B cell (primary cell): ENCODE measurements at regions not wholly inside any gene's neighbourhood (a gene's known extent, or its start where the extent isn't known, plus 50 kb on each side); places are given as distances from the start of the nearest gene placed in this dataset.

Source experiments
- ATAC-seq: fragments of 200-7000 bp; cut with Tn5 transposase; one replicate; pipeline ENCODE4 v1.10.0; 2021; ENCODE audit warnings: low read depth, mild to moderate bottlenecking, moderate number of reproducible peaks, moderate library complexity
- CTCF ChIA-PET: fragments of 350-600 bp; sonication (Branson Sonifier 250); formaldehyde crosslinking; loops from one replicate; lab custom pipeline; 2021; ENCODE audit warnings: antibody characterized with exemption, inconsistent platforms; lab: Charles Lee
- POLR2A ChIA-PET: fragments of 350-600 bp; sonication (Branson Sonifier 250); formaldehyde crosslinking; loops from one replicate; lab custom pipeline; 2021; ENCODE audit warnings: antibody characterized with exemption; lab: Charles Lee
- DNase-seq: peaks from one replicate; pipeline ENCODE4 v3.0.0; 2013
- H2AFZ ChIP-seq: 2 replicates; pipeline ENCODE4 v1.6.1; 2012; ENCODE audit warnings: mild to moderate bottlenecking, low read depth, low read length; ENCODE audit not compliant: insufficient read depth, poor library complexity, severe bottlenecking
- H3K27ac ChIP-seq, 2 donors: 1 replicate in 1 of 2; 2 replicates in 1 of 2; pipeline ENCODE4 v1.5.1; 2012 to 2013; ENCODE audit warnings: low read length in 2 of 2, mild to moderate bottlenecking in 2 of 2, moderate library complexity in 1 of 2
- H3K27me3 ChIP-seq, 4 experiments: fragments of 200-600 bp in 1 of 4; sonication (generic) in 1 of 4; replicated peaks in 1 of 4; 1 replicate in 2 of 4; 2 replicates in 2 of 4; pipeline versions ENCODE4 v1.6.1 to v1.7.0; 2013 to 2016; ENCODE audit warnings: low read length in 3 of 4, mild to moderate bottlenecking in 2 of 4, mixed read lengths in 1 of 4, moderate library complexity in 1 of 4; ENCODE audit not compliant: insufficient read depth in 4 of 4, control insufficient read depth in 3 of 4; ENCODE audit errors: control extremely low read depth in 1 of 4
- H3K36me3 ChIP-seq, 2 experiments: replicated peaks in 1 of 2; 1 replicate in 1 of 2; 2 replicates in 1 of 2; pipeline versions ENCODE4 v1.6.1 to v1.7.1; 2013; ENCODE audit warnings: low read length in 1 of 2; ENCODE audit not compliant: insufficient read depth in 2 of 2, control insufficient read depth in 1 of 2; ENCODE audit errors: control extremely low read depth in 1 of 2, extremely low read depth in 1 of 2
- H3K4me1 ChIP-seq, 2 donors: fragments of 200-600 bp in 1 of 2; sonication (generic) in 1 of 2; 1 replicate in 1 of 2; 2 replicates in 1 of 2; pipeline versions ENCODE4 v1.5.1 to v1.6.1; 2013 to 2017; ENCODE audit warnings: low read length in 2 of 2; ENCODE audit not compliant: control insufficient read depth in 2 of 2, insufficient read depth in 2 of 2
- H3K4me2 ChIP-seq: replicated peaks from 2 replicates; pipeline ENCODE3; 2012; ENCODE audit warnings: mild to moderate bottlenecking, low read depth, low read length; ENCODE audit not compliant: poor library complexity, severe bottlenecking
- H3K4me3 ChIP-seq, 5 experiments: fragments of 200-600 bp in 1 of 5; sonication (generic) in 1 of 5; 1 replicate in 3 of 5; 2 replicates in 2 of 5; pipeline versions ENCODE4 v1.5.1 to v1.7.0; 2011 to 2016; ENCODE audit warnings: low read length in 4 of 5, mild to moderate bottlenecking in 4 of 5, low read depth in 2 of 5, control low read depth in 1 of 5, moderate library complexity in 1 of 5; ENCODE audit not compliant: insufficient read depth in 1 of 5; ENCODE audit errors: control extremely low read depth in 1 of 5, extremely low read depth in 1 of 5
- H3K79me2 ChIP-seq: fragments of 200-600 bp; sonication (generic); one replicate; pipeline ENCODE4 v1.6.0; 2016; ENCODE audit warnings: low read length; ENCODE audit not compliant: control insufficient read depth, insufficient read depth
- H3K9ac ChIP-seq: fragments of 200-600 bp; sonication (generic); 2 replicates; pipeline ENCODE4 v1.6.1; 2017; ENCODE audit warnings: mild to moderate bottlenecking, low read length, moderate library complexity
- H3K9me3 ChIP-seq, 3 donors: one replicate each; pipeline versions ENCODE4 v1.6.1 to v1.7.1; 2013; ENCODE audit warnings: low read length in 2 of 3; ENCODE audit not compliant: control insufficient read depth in 2 of 3, insufficient read depth in 1 of 3; ENCODE audit errors: control extremely low read depth in 1 of 3
- H4K20me1 ChIP-seq: 2 replicates; pipeline ENCODE4 v1.6.0; 2012; ENCODE audit warnings: mild to moderate bottlenecking, low read length; ENCODE audit not compliant: insufficient read depth, control insufficient read depth, poor library complexity, severe bottlenecking
- H3K27ac Mint-ChIP-seq: one replicate; pipeline ENCODE4 v1.8.0; 2021; ENCODE audit warnings: mixed read lengths
- H3K27me3 Mint-ChIP-seq: one replicate; pipeline ENCODE4 v1.8.0; 2021; ENCODE audit warnings: mixed read lengths
- H3K4me1 Mint-ChIP-seq: one replicate; pipeline ENCODE4 v1.8.0; 2021; ENCODE audit warnings: mixed read lengths
- H3K4me3 Mint-ChIP-seq: one replicate; pipeline ENCODE4 v1.8.0; 2021; ENCODE audit warnings: mixed read lengths
- H3K9me3 Mint-ChIP-seq: one replicate; pipeline ENCODE4 v1.8.0; 2022; ENCODE audit warnings: mixed read lengths; ENCODE audit not compliant: insufficient read depth
- CTCF ChIP-seq: fragments of 200-600 bp; IDR thresholded peaks from one replicate; pipeline ENCODE4 v1.8.0; 2022; ENCODE audit warnings: antibody characterized with exemption, mild to moderate bottlenecking
- EZH2 ChIP-seq: IDR thresholded peaks from 2 replicates; pipeline ENCODE4 v1.6.1; 2012; ENCODE audit warnings: borderline replicate concordance, low read depth, mild to moderate bottlenecking, moderate library complexity, low read length; ENCODE audit not compliant: insufficient read depth, poor library complexity, severe bottlenecking
- WGBS: methylation state at CpG from one replicate; pipeline ENCODE4 v1.1.5; 2013; ENCODE audit warnings: missing lambda C conversion rate; ENCODE audit not compliant: insufficient coverage; 5-methylcytosine and 5-hydroxymethylcytosine counted together
- intact Hi-C: fragments of 100-400 bp; cut with micrococcal nuclease; formaldehyde crosslinking; loops from one replicate; pipeline ENCODE4 v1.10.0; 2022

GRCh38 chr5:88384886-88385285 lies 116.2 kb upstream of the TMEM161B start:
- Histone ChIP-seq H3K27me3 (no peaks in the 10 kb centered on the region), H3K9ac (no peak overlapping the region), H3K36me3 (no peaks in the 10 kb centered on the region), H2AFZ (no peak overlapping the region), H3K27ac (no peak overlapping the region), H3K4me1 (no peaks in the 10 kb centered on the region), H3K9me3 (no peaks in the 10 kb centered on the region), H3K79me2 (no peaks in the 10 kb centered on the region), H3K4me2 (no peak overlapping the region), H4K20me1 (no peaks in the 10 kb centered on the region), H3K4me3 (no peak overlapping the region)
- TF ChIP-seq EZH2 = no peak
- no peak for TF ChIP-seq CTCF
- ChIA-PET CTCF (no interaction called here), POLR2A (no interaction called here)
- no peaks in the 10 kb centered on the region for H3K4me1 Mint-ChIP-seq
- no peak for DNase-seq
- ATAC-seq = no peak
- no peak overlapping the region for H3K4me3 Mint-ChIP-seq
- H3K27ac Mint-ChIP-seq = no peak overlapping the region
- intact Hi-C loops = no loop called here
- WGBS = no CpG with 5 or more reads among the region's 4 CpGs
- H3K9me3 Mint-ChIP-seq = no peaks in the 10 kb centered on the region
- peaks cover 8% of the 10 kb centered on the region for H3K27me3 Mint-ChIP-seq

GRCh38 chr5:88380332-88380731 lies 111.7 kb upstream of the TMEM161B start:
- DNase-seq (no peak), ATAC-seq (no peak)
- CTCF ChIA-PET = no interaction called here
- no peak overlapping the region for H2AFZ ChIP-seq
- no peaks in the 10 kb centered on the region for H3K9me3 ChIP-seq
- TF ChIP-seq CTCF (no peak), EZH2 (no peak)
- Mint-ChIP-seq H3K4me3 (no peak overlapping the region), H3K4me1 (no peaks in the 10 kb centered on the region), H3K9me3 (no peaks in the 10 kb centered on the region), H3K27ac (no peak overlapping the region), H3K27me3 (peaks cover 3% of the 10 kb centered on the region)
- no peak overlapping the region for H3K27ac ChIP-seq
- no peak overlapping the region for H3K4me2 ChIP-seq
- no peaks in the 10 kb centered on the region for H3K79me2 ChIP-seq
- no peak overlapping the region for H3K9ac ChIP-seq
- intact Hi-C loops = no loop called here
- H3K36me3 ChIP-seq = no peaks in the 10 kb centered on the region
- WGBS = 63% methylated on average over 2 of the region's 3 CpGs
- no peak overlapping the region for H3K4me3 ChIP-seq
- no peaks in the 10 kb centered on the region for H3K27me3 ChIP-seq
- POLR2A ChIA-PET = no interaction called here
- H4K20me1 ChIP-seq = no peaks in the 10 kb centered on the region
- H3K4me1 ChIP-seq = no peaks in the 10 kb centered on the region
